ENCODE measurements at regions not wholly inside any gene's neighbourhood (a gene's known extent, or its start where the extent isn't known, plus 50 kb on each side); places are given as distances from the start of the nearest gene placed in this dataset.
"Not testable (repeated sequence)": the region's sequence is repeated elsewhere in the genome, so short reads cannot be mapped to it uniquely, and the experiment has no call there.

- H3K9me3 ChIP-seq = no peaks in the 10 kb centered on the region
- no peaks in the 10 kb centered on the region for H3K27me3 ChIP-seq (ENCODE audit: low read depth)
- TF ChIP-seq, protein P1, sequence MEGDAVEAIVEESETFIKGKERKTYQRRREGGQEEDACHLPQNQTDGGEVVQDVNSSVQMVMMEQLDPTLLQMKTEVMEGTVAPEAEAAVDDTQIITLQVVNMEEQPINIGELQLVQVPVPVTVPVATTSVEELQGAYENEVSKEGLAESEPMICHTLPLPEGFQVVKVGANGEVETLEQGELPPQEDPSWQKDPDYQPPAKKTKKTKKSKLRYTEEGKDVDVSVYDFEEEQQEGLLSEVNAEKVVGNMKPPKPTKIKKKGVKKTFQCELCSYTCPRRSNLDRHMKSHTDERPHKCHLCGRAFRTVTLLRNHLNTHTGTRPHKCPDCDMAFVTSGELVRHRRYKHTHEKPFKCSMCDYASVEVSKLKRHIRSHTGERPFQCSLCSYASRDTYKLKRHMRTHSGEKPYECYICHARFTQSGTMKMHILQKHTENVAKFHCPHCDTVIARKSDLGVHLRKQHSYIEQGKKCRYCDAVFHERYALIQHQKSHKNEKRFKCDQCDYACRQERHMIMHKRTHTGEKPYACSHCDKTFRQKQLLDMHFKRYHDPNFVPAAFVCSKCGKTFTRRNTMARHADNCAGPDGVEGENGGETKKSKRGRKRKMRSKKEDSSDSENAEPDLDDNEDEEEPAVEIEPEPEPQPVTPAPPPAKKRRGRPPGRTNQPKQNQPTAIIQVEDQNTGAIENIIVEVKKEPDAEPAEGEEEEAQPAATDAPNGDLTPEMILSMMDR (IDR thresholded peaks at IDR 0.05) = no peak
- H3K4me3 ChIP-seq = no peak overlapping the region
- H3K4me1 ChIP-seq = no peaks in the 10 kb centered on the region
- intact Hi-C loops (cut with DNase I) = no loop called here
- H3K27ac ChIP-seq = no peak overlapping the region
- H3K36me3 ChIP-seq = no peaks in the 10 kb centered on the region
- ATAC-seq = no peak
- peak; percentile 23 for DNase-seq
Observed at GRCh38 chr14:105745433-105746123, 219.2 kb downstream of the TMEM121 start.

- Histone ChIP-seq H3K4me3 (no peak overlapping the region), H3K9me3 (no peaks in the 10 kb centered on the region), H3K27me3 (ENCODE audit: low read depth) (no peaks in the 10 kb centered on the region), H3K27ac (no peak overlapping the region), H3K36me3 (no peaks in the 10 kb centered on the region), H3K4me1 (no peaks in the 10 kb centered on the region)
- TF ChIP-seq, protein P1 (IDR thresholded peaks at IDR 0.05) = no peak
- ATAC-seq (no peak), DNase-seq (no peak)
- intact Hi-C loops (cut with DNase I) = no loop called here
Observed at GRCh38 chr14:105746124-105746514, 219.7 kb downstream of the TMEM121 start.

GRCh38 chr14:105746800-105747502 lies 220.6 kb downstream of the TMEM121 start:
- DNase-seq; intact Hi-C loops (cut with DNase I); H3K4me3 ChIP-seq; H3K27ac ChIP-seq; H3K27me3 ChIP-seq (ENCODE audit: low read depth); H3K4me1 ChIP-seq; H3K9me3 ChIP-seq; H3K36me3 ChIP-seq: not testable (repeated sequence)
- ATAC-seq = peak in 1 of 2 donors; percentile 13

DNA sequence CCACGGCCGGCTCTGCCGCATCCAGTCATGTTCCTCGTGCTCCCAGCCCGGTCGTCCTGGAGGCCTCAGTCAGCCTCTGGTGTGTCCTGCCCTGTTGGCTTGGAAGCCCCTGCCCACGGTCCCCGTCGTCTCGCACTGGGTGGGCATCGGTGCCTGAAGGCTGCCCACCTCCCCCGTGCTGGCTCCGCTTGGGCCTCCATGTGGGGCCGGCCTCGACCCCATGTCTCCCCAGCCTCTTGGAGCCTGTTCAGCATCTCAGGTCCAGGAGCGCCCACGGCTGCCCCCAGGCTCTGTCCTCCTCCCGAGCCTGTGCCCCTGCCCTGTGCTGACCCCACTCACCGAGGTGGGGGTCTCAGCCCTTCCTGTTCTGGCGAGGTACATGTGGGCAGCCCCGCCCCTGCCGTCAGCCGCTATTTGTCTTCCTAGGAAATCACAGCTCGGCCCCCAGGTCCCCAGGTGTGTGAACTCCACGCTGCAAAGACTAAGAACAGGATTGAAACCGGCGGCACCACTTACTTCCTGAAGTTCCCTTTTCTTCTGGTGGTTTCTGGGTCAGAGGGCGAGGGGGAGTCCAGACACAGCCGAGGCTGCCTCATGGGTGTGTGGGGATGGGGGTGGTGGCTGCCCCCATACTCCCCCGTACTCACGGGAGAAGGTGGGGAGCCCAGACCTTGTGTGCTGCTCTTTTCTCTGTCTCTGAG lies 221.3 kb downstream of the TMEM121 start:
- ATAC-seq; H3K27ac ChIP-seq; intact Hi-C loops (cut with DNase I); H3K27me3 ChIP-seq (ENCODE audit: low read depth); H3K9me3 ChIP-seq; H3K4me1 ChIP-seq; H3K4me3 ChIP-seq; H3K36me3 ChIP-seq: not testable (repeated sequence)
- DNase-seq = peak; percentile 35

GRCh38 chr14:105748204-105748578 lies 221.8 kb downstream of the TMEM121 start:
- DNase-seq (peak; percentile 23), ATAC-seq (no peak)

GRCh38 chr14:105748710-105749109 lies 222.3 kb downstream of the TMEM121 start:
- intact Hi-C loops (cut with DNase I); H3K27me3 ChIP-seq (ENCODE audit: low read depth); H3K4me3 ChIP-seq; ATAC-seq; H3K36me3 ChIP-seq; H3K4me1 ChIP-seq; DNase-seq; H3K9me3 ChIP-seq; H3K27ac ChIP-seq: not testable (repeated sequence)

More at GRCh38 chr14:105748204-105748578, 221.8 kb downstream of the TMEM121 start:
- H3K9me3 ChIP-seq = no peaks in the 10 kb centered on the region
- H3K36me3 ChIP-seq = no peaks in the 10 kb centered on the region
- TF ChIP-seq, protein P1 (IDR thresholded peaks at IDR 0.05) = no peak
- no peaks in the 10 kb centered on the region for H3K4me1 ChIP-seq
- H3K27ac ChIP-seq = no peak overlapping the region
- no peaks in the 10 kb centered on the region for H3K27me3 ChIP-seq (ENCODE audit: low read depth)
- H3K4me3 ChIP-seq = no peak overlapping the region
- intact Hi-C loops (cut with DNase I) = no loop called here

GRCh38 chr14:105749870-105750541 lies 223.6 kb downstream of the TMEM121 start:
- ATAC-seq; H3K4me3 ChIP-seq; H3K9me3 ChIP-seq; H3K27me3 ChIP-seq (ENCODE audit: low read depth); H3K27ac ChIP-seq; intact Hi-C loops (cut with DNase I); H3K4me1 ChIP-seq; H3K36me3 ChIP-seq; DNase-seq: not testable (repeated sequence)

- H3K4me1 ChIP-seq; H3K9me3 ChIP-seq; H3K36me3 ChIP-seq; intact Hi-C loops (cut with DNase I); H3K4me3 ChIP-seq; H3K27me3 ChIP-seq (ENCODE audit: low read depth); H3K27ac ChIP-seq: not testable (repeated sequence)
- ATAC-seq = peak; percentile 5 to 31
- DNase-seq = peak; percentile 28
Observed at GRCh38 chr14:105751291-105751751, 224.9 kb downstream of the TMEM121 start.

DNA sequence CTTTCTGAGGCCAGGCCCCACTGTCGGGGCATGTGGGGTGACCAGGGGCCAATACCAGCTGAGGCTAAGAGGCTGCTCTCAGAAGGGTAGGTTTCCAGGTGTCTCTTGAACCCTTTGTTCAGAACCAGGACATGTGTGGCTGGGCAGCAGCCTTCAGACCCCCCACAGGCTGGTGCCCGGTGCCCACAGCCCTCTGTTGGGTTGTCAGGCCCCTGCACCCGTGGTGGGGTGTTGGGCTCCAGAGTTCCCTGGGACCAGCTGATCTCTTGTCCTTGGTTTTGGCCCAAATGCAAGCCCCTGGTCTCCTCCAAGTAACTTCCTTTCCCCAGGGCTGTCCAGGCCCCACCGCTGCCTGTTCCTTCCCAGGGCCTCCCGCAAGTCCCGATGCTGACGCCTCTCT lies 226.0 kb downstream of the TMEM121 start:
- H3K4me1 ChIP-seq; H3K4me3 ChIP-seq; H3K27ac ChIP-seq; ATAC-seq; H3K9me3 ChIP-seq; H3K27me3 ChIP-seq (ENCODE audit: low read depth); intact Hi-C loops (cut with DNase I); DNase-seq; H3K36me3 ChIP-seq: not testable (repeated sequence)

Data from lower lobe of right lung (tissue), 2 donors.